BE2C (cell line): ENCODE measurements at regions not wholly inside any gene's neighbourhood (a gene's known extent, or its start where the extent isn't known, plus 50 kb on each side); places are given as distances from the start of the nearest gene placed in this dataset.
"Not testable (repeated sequence)": the region's sequence is repeated elsewhere in the genome, so short reads cannot be mapped to it uniquely, and the experiment has no call there.

ENCODE experiments used
- DNase-seq: peaks from one replicate; pipeline ENCODE4 v3.0.0-alpha.2; 2020
- H3K27me3 ChIP-seq: fragments of 250-450 bp; sonication (Bioruptor Pico); 2 replicates; pipeline ENCODE4 v1.5.1; 2020; ENCODE audit warnings: mild to moderate bottlenecking
- H3K36me3 ChIP-seq: fragments of 250-450 bp; sonication (Bioruptor Pico); 2 replicates; pipeline ENCODE4 v1.5.1; 2020; ENCODE audit warnings: mild to moderate bottlenecking
- H3K4me1 ChIP-seq: fragments of 250-450 bp; sonication (Bioruptor Pico); 2 replicates; pipeline ENCODE4 v1.5.1; 2020
- H3K4me3 ChIP-seq: 2 replicates; pipeline ENCODE4 v1.5.1; 2011; ENCODE audit warnings: low read depth, low read length
- H3K9me3 ChIP-seq: fragments of 250-450 bp; sonication (Bioruptor Pico); 2 replicates; pipeline ENCODE4 v1.5.1; 2020
- CTCF ChIP-seq: IDR thresholded peaks from 2 replicates; pipeline ENCODE4 v1.5.1; 2012; ENCODE audit warnings: mild to moderate bottlenecking, low read depth, low read length

GRCh38 chrX:42017971-42018370 lies 94.6 kb upstream of the CASK start:
- H3K4me3 ChIP-seq = no peak overlapping the region
- no peak for TF ChIP-seq CTCF
- H3K36me3 ChIP-seq = no peaks in the 10 kb centered on the region
- H3K27me3 ChIP-seq = no peaks in the 10 kb centered on the region
- H3K4me1 ChIP-seq = no peaks in the 10 kb centered on the region
- DNase-seq = no peak
- no peaks in the 10 kb centered on the region for H3K9me3 ChIP-seq

- no peak overlapping the region for H3K4me3 ChIP-seq
- no peaks in the 10 kb centered on the region for H3K27me3 ChIP-seq
- H3K9me3 ChIP-seq = no peaks in the 10 kb centered on the region
- H3K36me3 ChIP-seq = no peaks in the 10 kb centered on the region
- no peak for DNase-seq
- no peaks in the 10 kb centered on the region for H3K4me1 ChIP-seq
- no peak for TF ChIP-seq CTCF
Measured at GRCh38 chrX:42000836-42001235, 77.5 kb upstream of the CASK start.

GRCh38 chrX:41984628-41985027 lies 61.3 kb upstream of the CASK start:
- Histone ChIP-seq H3K4me1 (no peaks in the 10 kb centered on the region), H3K27me3 (no peaks in the 10 kb centered on the region), H3K9me3 (no peaks in the 10 kb centered on the region), H3K4me3 (no peak overlapping the region), H3K36me3 (no peaks in the 10 kb centered on the region)
- no peak for TF ChIP-seq CTCF
- no peak for DNase-seq

GRCh38 chrX:41982953-41983352 lies 59.6 kb upstream of the CASK start:
- H3K9me3 ChIP-seq = no peaks in the 10 kb centered on the region
- no peaks in the 10 kb centered on the region for H3K36me3 ChIP-seq
- H3K4me3 ChIP-seq = no peak overlapping the region
- H3K4me1 ChIP-seq = no peaks in the 10 kb centered on the region
- DNase-seq = no peak
- H3K27me3 ChIP-seq = no peaks in the 10 kb centered on the region
- TF ChIP-seq CTCF = no peak

- Histone ChIP-seq H3K36me3 (no peaks in the 10 kb centered on the region), H3K9me3 (no peaks in the 10 kb centered on the region), H3K4me1 (no peaks in the 10 kb centered on the region), H3K4me3 (no peak overlapping the region), H3K27me3 (no peaks in the 10 kb centered on the region)
- no peak for DNase-seq
- no peak for TF ChIP-seq CTCF
Measured at GRCh38 chrX:41981481-41982013, 58.2 kb upstream of the CASK start.

- not testable (repeated sequence) for H3K36me3 ChIP-seq, H3K9me3 ChIP-seq, H3K4me3 ChIP-seq, H3K27me3 ChIP-seq, DNase-seq, H3K4me1 ChIP-seq
Measured at GRCh38 chrX:41974677-41975076, 51.3 kb upstream of the CASK start.

- Histone ChIP-seq H3K9me3 (no peaks in the 10 kb centered on the region), H3K4me1 (no peaks in the 10 kb centered on the region), H3K4me3 (no peak overlapping the region), H3K36me3 (no peaks in the 10 kb centered on the region), H3K27me3 (no peaks in the 10 kb centered on the region)
- DNase-seq = no peak
- no peak for TF ChIP-seq CTCF
Measured at GRCh38 chrX:41973208-41973607, 49.9 kb upstream of the CASK start.
